CD4-positive, CD25-positive, alpha-beta regulatory T cell (primary cell): ENCODE measurements at regions not wholly inside any gene's neighbourhood (a gene's known extent, or its start where the extent isn't known, plus 50 kb on each side); places are given as distances from the start of the nearest gene placed in this dataset.
"Not testable (repeated sequence)": the region's sequence is repeated elsewhere in the genome, so short reads cannot be mapped to it uniquely, and the experiment has no call there.

Experiments used
- ATAC-seq, 2 donors: fragments of 150-1000 bp; cut with Tn5 transposase; one replicate each; pipeline ENCODE4 v1.10.0; 2021; ENCODE audit warnings: low read depth in 2 of 2, moderate number of reproducible peaks in 2 of 2, moderate library complexity in 1 of 2
- DNase-seq, 3 donors: peaks; one replicate each; pipeline versions ENCODE4 v3.0.0 to v3.0.0-alpha.2; 2012 to 2022; ENCODE audit warnings: mixed read lengths in 1 of 3
- H3K27ac ChIP-seq: one replicate; pipeline ENCODE4 v1.7.0; 2013; ENCODE audit warnings: mild to moderate bottlenecking, low read length; ENCODE audit not compliant: insufficient read depth, poor library complexity, severe bottlenecking
- H3K27me3 ChIP-seq: one replicate; pipeline ENCODE4 v1.7.0; 2013; ENCODE audit warnings: low read length; ENCODE audit not compliant: control insufficient read depth, insufficient read depth
- H3K36me3 ChIP-seq: one replicate; pipeline ENCODE4 v1.7.0; 2013; ENCODE audit warnings: mild to moderate bottlenecking, low read length, moderate library complexity; ENCODE audit not compliant: control insufficient read depth, insufficient read depth
- H3K4me1 ChIP-seq: 2 replicates; pipeline ENCODE4 v1.7.0; 2013; ENCODE audit warnings: mild to moderate bottlenecking, low read length; ENCODE audit not compliant: insufficient read depth, control insufficient read depth, poor library complexity, severe bottlenecking
- H3K4me3 ChIP-seq: one replicate; pipeline ENCODE4 v1.7.0; 2013; ENCODE audit warnings: low read depth, mild to moderate bottlenecking, low read length, moderate library complexity
- H3K9me3 ChIP-seq, 2 experiments: 1 replicate in 1 of 2; 2 replicates in 1 of 2; pipeline ENCODE4 v1.7.0; 2013; ENCODE audit warnings: low read length in 2 of 2, mild to moderate bottlenecking in 1 of 2, moderate library complexity in 1 of 2; ENCODE audit not compliant: control insufficient read depth in 2 of 2
- H3K27ac Mint-ChIP-seq, 3 donors: one replicate each; pipeline ENCODE4 v1.8.0; 2020 to 2022; ENCODE audit warnings: mild to moderate bottlenecking in 3 of 3, mixed read lengths in 3 of 3, moderate library complexity in 2 of 3
- H3K27me3 Mint-ChIP-seq: one replicate; pipeline ENCODE4 v1.8.0; 2022; ENCODE audit warnings: mild to moderate bottlenecking, mixed read lengths
- H3K36me3 Mint-ChIP-seq: one replicate; pipeline ENCODE4 v1.8.0; 2020; ENCODE audit warnings: mixed read lengths
- H3K4me1 Mint-ChIP-seq, 4 donors: one replicate each; pipeline ENCODE4 v1.8.0; 2020 to 2022; ENCODE audit warnings: mixed read lengths in 4 of 4, mild to moderate bottlenecking in 1 of 4
- H3K4me3 Mint-ChIP-seq, 4 donors: one replicate each; pipeline ENCODE4 v1.8.0; 2020 to 2022; ENCODE audit warnings: mild to moderate bottlenecking in 4 of 4, mixed read lengths in 4 of 4, moderate library complexity in 3 of 4
- H3K9me3 Mint-ChIP-seq, 7 donors: one replicate each; pipeline ENCODE4 v1.8.0; 2020 to 2022; ENCODE audit warnings: mixed read lengths in 7 of 7, mild to moderate bottlenecking in 3 of 7, moderate library complexity in 2 of 7

GRCh38 chr2:234171666-234172065 is 121.2 kb downstream of the SPP2 start:
- Mint-ChIP-seq H3K4me3 (no peak overlapping the region), H3K27ac (no peak overlapping the region), H3K9me3 (no peaks in the 10 kb centered on the region), H3K4me1 (peaks cover 0 to 3% (median 0%) of the 10 kb centered on the region in 4 donors), H3K27me3 (peaks cover 7% of the 10 kb centered on the region), H3K36me3 (no peaks in the 10 kb centered on the region)
- ATAC-seq (no peak), DNase-seq (no peak)
- no peak overlapping the region for H3K27ac ChIP-seq
- H3K36me3 ChIP-seq, result no peaks in the 10 kb centered on the region
- H3K9me3 ChIP-seq, result no peaks in the 10 kb centered on the region
- H3K4me1 ChIP-seq, result no peaks in the 10 kb centered on the region
- H3K4me3 ChIP-seq, result no peak overlapping the region
- H3K27me3 ChIP-seq, result no peaks in the 10 kb centered on the region

DNA sequence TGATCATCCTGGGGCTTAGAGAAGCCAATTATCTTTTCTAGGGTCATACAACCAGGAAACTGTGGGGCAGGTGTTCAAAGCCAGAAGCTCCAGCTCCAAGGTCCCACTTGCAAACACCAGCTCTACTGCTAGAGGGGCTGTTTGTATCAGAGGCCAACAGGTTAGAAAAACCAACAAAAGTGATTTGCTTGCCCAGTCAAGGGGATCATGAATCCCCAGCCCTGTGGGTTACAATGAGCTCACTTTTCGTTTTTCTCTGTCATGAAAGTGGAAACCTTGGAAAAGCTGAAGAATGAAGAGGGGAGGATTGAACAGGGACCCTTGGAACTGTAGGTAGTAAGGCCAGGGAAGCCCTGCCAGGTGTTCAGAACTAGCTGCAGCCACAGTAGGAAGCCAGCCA is 119.2 kb downstream of the SPP2 start:
- Mint-ChIP-seq H3K9me3 (no peaks in the 10 kb centered on the region), H3K27me3 (peaks cover 7% of the 10 kb centered on the region), H3K27ac (no peak overlapping the region), H3K4me3 (no peak overlapping the region), H3K36me3 (no peaks in the 10 kb centered on the region), H3K4me1 (peaks cover 0 to 11% (median 8%) of the 10 kb centered on the region in 4 donors)
- no peak for ATAC-seq
- peaks cover 3% of the 10 kb centered on the region for H3K4me1 ChIP-seq
- DNase-seq, result no peak
- H3K36me3 ChIP-seq, result no peaks in the 10 kb centered on the region
- no peaks in the 10 kb centered on the region for H3K27me3 ChIP-seq
- H3K4me3 ChIP-seq, result no peak overlapping the region
- no peaks in the 10 kb centered on the region for H3K9me3 ChIP-seq
- H3K27ac ChIP-seq, result no peak overlapping the region

GRCh38 chr2:234168605-234169570 is 118.4 kb downstream of the SPP2 start:
- not testable (repeated sequence) for H3K9me3 ChIP-seq, H3K9me3 Mint-ChIP-seq, H3K4me3 ChIP-seq, H3K27ac Mint-ChIP-seq, H3K36me3 ChIP-seq, DNase-seq, ATAC-seq, H3K27me3 Mint-ChIP-seq, H3K27me3 ChIP-seq, H3K27ac ChIP-seq, H3K36me3 Mint-ChIP-seq, H3K4me3 Mint-ChIP-seq
- peaks cover under 1 to 18% (median 13%) of the 10 kb centered on the region in 4 donors for H3K4me1 Mint-ChIP-seq
- H3K4me1 ChIP-seq, result peaks cover 11% of the 10 kb centered on the region

GRCh38 chr2:234166531-234166930 is 116.0 kb downstream of the SPP2 start:
- peaks cover 5 to 27% (median 23%) of the 10 kb centered on the region in 4 donors for H3K4me1 Mint-ChIP-seq
- no peak for ATAC-seq
- peaks cover 7% of the 10 kb centered on the region for H3K27me3 Mint-ChIP-seq
- H3K27ac ChIP-seq, result no peak overlapping the region
- H3K27ac Mint-ChIP-seq, result no peak overlapping the region
- H3K9me3 ChIP-seq, result no peaks in the 10 kb centered on the region
- H3K4me3 ChIP-seq, result no peak overlapping the region
- no peaks in the 10 kb centered on the region for H3K36me3 Mint-ChIP-seq
- no peak overlapping the region for H3K4me3 Mint-ChIP-seq
- H3K9me3 Mint-ChIP-seq, result no peaks in the 10 kb centered on the region
- no peaks in the 10 kb centered on the region for H3K36me3 ChIP-seq
- no peaks in the 10 kb centered on the region for H3K27me3 ChIP-seq
- DNase-seq, result no peak
- H3K4me1 ChIP-seq, result peaks cover 11% of the 10 kb centered on the region

GRCh38 chr2:234165421-234165820 is 114.9 kb downstream of the SPP2 start:
- H3K36me3 ChIP-seq, result no peaks in the 10 kb centered on the region
- H3K9me3 Mint-ChIP-seq, result no peaks in the 10 kb centered on the region
- peaks cover 5 to 27% (median 23%) of the 10 kb centered on the region in 4 donors for H3K4me1 Mint-ChIP-seq
- H3K36me3 Mint-ChIP-seq, result peaks cover 5% of the 10 kb centered on the region
- peaks cover 6% of the 10 kb centered on the region for H3K27me3 Mint-ChIP-seq
- DNase-seq (no peak), ATAC-seq (no peak)
- H3K4me3 ChIP-seq, result no peak overlapping the region
- H3K4me3 Mint-ChIP-seq, result no peak overlapping the region
- peak overlapping the region in 1 of 3 donors; percentile 61 for H3K27ac Mint-ChIP-seq
- no peaks in the 10 kb centered on the region for H3K9me3 ChIP-seq
- H3K4me1 ChIP-seq, result peaks cover 11% of the 10 kb centered on the region
- no peak overlapping the region for H3K27ac ChIP-seq
- H3K27me3 ChIP-seq, result no peaks in the 10 kb centered on the region

GRCh38 chr2:234164493-234165413 is 114.3 kb downstream of the SPP2 start:
- H3K27ac Mint-ChIP-seq, result peak overlapping the region; percentile 30 to 61 (median 60)
- peak; percentile 7 to 71 (median 36) for DNase-seq
- peaks cover 5 to 27% (median 23%) of the 10 kb centered on the region in 4 donors for H3K4me1 Mint-ChIP-seq
- Histone ChIP-seq H3K9me3 (no peaks in the 10 kb centered on the region), H3K4me3 (peak overlapping the region; percentile 1), H3K27me3 (no peaks in the 10 kb centered on the region), H3K27ac (no peak overlapping the region), H3K4me1 (peaks cover 11% of the 10 kb centered on the region), H3K36me3 (no peaks in the 10 kb centered on the region)
- H3K9me3 Mint-ChIP-seq, result no peaks in the 10 kb centered on the region
- peaks cover 4% of the 10 kb centered on the region for H3K27me3 Mint-ChIP-seq
- peaks cover 5% of the 10 kb centered on the region for H3K36me3 Mint-ChIP-seq
- peak; percentile 94 to 96 for ATAC-seq
- peak overlapping the region in 1 of 4 donors; percentile 14 for H3K4me3 Mint-ChIP-seq

- H3K4me3 Mint-ChIP-seq, result no peak overlapping the region
- no peaks in the 10 kb centered on the region for H3K36me3 ChIP-seq
- H3K4me3 ChIP-seq, result no peak overlapping the region
- H3K4me1 Mint-ChIP-seq, result peaks cover 5 to 27% (median 23%) of the 10 kb centered on the region in 4 donors
- H3K27ac ChIP-seq, result no peak overlapping the region
- no peaks in the 10 kb centered on the region for H3K9me3 Mint-ChIP-seq
- H3K27ac Mint-ChIP-seq, result peak overlapping the region; percentile 21 to 30 (median 24)
- H3K36me3 Mint-ChIP-seq, result peaks cover 5% of the 10 kb centered on the region
- no peaks in the 10 kb centered on the region for H3K27me3 ChIP-seq
- peaks cover 11% of the 10 kb centered on the region for H3K4me1 ChIP-seq
- H3K27me3 Mint-ChIP-seq, result peaks cover 4% of the 10 kb centered on the region
- ATAC-seq (no peak), DNase-seq (no peak)
- H3K9me3 ChIP-seq, result no peaks in the 10 kb centered on the region
These were observed 113.1 kb downstream of the SPP2 start for GRCh38 chr2:234163510-234164045.
